Activated gamma-delta T cell treated with Interleukin-2 at 50 U/mL for 16 hours (primary cell): ENCODE measurements at regions not wholly inside any gene's neighbourhood (a gene's known extent, or its start where the extent isn't known, plus 50 kb on each side); places are given as distances from the start of the nearest gene placed in this dataset.
"Not testable (repeated sequence)": the region's sequence is repeated elsewhere in the genome, so short reads cannot be mapped to it uniquely, and the experiment has no call there.

Source experiments
- DNase-seq: peaks from one replicate; pipeline ENCODE4 v3.0.0-alpha.2; 2020

DNA sequence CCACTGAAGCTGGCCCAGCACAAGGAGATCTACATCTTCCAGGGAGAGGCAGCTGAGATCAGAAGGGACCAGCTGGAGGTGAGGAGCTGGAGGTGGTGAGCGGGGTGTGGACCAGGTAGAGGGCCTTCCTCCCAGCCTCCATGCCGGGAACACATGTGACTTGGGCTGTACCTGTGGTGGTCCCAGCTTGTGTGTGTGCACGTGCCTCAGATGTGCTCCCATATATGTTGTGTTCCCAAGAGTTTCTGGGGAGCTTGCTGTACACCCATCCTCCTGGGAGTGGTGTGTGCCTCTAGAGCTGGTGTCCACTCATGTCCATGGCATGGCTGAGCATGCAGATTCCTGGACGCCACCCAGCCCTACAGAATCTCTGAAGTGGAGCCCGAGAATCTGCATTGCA is 183.7 kb upstream of the AKAP13 start:
- DNase-seq = not testable (repeated sequence)

DNA sequence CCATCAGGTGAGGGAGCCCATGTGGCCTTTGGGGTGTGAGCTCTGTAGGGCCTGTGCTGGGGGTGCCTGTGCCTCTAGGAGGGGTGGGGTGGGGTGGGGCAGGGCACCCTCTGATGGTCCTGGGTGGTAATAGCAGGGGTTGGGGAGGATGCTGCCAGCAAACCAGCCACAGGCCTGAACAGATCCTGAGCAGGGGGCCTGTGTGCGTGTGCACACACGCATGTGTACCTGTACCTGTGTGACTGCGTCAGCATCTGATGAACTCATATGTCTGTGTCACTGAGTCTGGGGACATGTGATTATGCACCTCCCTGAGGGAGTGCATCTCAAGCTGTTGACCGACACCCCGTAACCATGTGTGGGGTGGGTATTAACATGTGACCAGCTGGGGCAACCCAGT is 182.8 kb upstream of the AKAP13 start:
- not testable (repeated sequence) for DNase-seq

DNA sequence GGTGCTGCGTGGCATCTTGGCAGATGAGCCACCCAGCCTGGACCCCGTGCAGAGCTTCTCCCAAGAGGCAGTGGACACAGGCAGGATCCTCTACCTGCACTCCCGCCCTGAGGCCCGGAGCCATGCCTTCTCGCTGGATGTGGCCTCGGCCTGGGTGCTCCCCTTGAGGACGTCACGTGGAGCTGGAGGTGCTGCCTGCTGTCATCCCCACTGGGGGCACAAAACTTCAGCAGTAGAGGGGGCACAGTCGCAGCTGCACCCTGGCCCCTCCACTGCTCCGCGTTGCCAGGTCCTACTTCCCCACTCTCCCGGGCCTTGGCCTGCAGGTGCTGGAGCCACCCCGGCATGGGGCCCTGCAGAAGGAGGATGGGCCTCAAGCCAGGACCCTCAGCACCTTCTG is 182.0 kb upstream of the AKAP13 start:
- DNase-seq = not testable (repeated sequence)

DNA sequence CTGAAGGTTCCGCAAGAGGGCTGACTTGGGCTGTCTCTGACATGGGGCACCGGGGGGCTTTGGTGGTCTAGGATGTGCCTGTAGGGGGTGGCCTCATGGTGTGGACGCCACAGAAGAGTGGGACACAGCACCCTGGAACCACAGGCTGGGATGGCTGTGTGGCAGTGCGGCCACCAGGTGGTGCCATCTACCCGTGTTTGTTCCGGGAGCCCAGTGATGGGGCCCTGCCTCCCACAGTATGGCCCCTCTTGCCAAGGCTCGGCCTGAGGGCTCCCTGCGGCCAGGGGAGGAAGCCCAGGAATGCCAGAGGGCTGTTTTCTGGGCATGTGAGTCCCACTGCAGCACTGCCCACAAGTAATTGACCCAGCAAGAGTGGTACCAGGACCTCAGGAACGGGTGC is 180.2 kb upstream of the AKAP13 start:
- not testable (repeated sequence) for DNase-seq

DNA sequence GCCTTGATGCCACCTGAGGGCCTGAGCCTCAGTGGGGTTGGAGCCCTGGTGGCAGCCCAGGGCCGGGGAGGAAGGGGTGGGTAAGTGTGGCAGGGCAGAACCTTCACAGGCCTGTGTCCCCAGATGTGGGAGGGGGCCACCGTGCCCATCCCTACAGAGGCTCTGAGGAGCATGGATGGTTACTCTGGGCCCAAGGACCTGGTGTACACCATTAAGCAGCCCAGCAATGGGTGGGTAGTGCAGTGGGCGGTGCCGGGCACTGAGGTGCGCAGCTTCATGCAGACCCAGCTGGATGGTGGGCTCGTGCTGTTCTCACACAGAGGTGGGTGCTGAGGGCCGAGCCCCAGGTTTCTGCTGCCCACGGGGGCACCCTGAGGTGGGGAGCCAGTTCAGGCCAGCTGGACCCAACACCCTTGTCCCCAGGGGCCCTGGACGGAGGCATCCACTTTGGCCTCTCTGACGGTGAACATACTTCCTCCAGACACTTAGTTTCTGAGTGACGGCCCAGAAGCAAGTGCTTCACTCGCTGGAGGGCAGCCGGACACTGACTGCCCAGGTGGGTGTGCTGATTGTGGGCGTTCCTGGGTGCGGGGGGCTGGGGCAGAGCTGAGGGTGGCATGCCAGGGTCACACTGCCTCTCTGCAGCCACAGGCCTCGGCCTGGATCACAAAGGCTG is 179.1 kb upstream of the AKAP13 start:
- not testable (repeated sequence) for DNase-seq

DNA sequence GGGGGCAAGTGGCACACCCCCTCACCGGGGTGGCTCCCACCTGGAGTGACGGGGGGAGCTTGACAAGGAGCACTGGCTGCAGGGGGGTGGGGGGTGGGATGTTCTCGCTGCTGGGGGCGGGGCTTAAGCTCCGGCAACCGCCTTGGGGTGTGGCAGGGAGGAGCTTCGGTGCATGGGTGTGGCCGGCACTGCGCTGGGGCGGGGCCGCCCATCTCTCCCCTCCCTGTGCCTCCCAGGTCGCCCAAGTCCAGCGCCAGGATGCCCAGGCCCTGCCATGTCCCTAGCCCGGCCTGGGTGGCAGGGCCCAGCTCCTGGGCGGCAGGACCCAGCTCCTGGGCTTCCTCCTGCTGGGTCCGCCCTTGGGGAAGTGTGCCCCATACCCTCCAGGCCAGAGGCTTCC is 175.9 kb upstream of the AKAP13 start:
- DNase-seq = not testable (repeated sequence)

DNA sequence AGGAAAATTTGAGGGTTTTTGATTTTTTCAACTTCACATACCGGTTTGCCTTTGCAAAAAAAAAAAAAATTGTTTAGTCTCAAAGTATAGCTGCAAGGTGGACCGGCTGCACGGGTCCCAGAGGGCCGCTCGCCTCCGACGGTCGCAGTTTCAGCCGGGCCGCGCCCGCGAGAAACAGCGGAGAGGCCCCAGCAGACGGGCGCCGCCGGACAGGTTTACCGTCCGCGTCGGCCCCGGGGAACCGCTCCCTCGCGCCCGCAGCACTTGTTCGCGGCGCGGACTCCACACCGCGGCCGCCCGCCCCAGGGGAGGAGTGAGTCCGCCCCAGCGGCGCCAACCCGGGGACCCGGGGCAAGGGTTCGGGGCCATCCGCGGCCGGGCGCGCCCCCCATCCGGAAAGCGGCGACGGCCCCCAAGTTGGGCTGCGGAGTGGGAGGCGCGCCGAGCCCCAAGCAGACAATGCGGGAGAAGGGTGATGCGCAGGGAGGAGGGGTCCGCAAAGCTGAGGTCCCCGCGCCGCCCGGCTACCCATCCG is 146.5 kb upstream of the AKAP13 start:
- DNase-seq = not testable (repeated sequence)

DNA sequence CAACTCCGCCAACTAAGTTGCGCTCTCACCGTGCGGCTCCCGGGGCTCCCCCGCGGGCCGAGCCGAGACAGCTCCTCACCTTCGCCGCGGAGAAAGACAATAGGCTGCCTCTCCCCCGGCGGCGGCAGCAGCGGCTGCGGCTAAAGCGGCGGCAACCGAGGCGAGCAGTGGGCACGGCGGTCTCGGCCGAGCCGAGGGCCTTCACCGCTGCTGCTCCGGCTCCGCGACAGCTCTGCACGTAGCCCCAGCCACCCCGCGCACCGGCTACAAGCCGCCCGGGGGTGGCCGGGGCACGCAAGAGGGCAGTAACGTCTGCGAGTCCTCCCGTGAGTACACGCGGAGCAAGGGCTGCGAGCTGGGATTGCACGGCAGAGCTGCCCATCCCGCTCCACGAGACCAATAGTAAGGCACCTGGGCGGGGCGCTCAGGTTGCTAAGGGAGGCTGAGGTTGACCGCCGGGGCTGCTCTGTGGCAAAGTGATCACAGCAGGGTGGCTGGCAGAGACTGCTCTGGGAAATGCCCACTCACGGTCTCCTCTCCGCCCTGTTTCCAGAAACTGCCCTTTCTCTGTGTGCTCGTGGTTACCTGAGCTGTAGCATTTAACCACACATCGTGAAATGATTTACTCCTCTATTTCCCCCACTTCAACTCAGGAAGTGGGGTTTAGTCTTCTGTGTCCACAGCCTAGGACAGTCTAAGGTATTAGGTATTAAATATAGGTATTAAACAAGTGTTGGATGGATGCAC is 145.8 kb upstream of the AKAP13 start:
- DNase-seq = not testable (repeated sequence)

DNA sequence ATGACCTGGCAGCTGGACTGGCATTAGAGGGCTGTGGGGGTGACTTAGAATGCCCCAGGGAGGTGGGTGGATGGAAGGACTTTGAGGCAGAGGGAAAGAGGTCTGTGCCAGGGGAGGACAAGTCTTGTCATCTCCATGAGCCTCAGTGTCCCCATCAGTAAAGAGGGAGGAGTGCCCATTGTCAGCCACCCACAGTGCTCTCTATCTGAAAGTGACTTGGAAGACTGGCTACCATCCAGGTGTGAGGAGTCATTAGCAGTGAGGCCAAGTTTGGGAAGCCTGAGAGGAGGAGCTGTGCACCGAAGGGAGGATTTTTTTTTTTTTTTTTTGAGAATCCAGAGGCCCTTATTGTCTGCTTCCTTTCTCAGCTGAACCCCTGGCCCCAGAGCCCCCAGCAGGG is 136.3 kb upstream of the AKAP13 start:
- not testable (repeated sequence) for DNase-seq

DNA sequence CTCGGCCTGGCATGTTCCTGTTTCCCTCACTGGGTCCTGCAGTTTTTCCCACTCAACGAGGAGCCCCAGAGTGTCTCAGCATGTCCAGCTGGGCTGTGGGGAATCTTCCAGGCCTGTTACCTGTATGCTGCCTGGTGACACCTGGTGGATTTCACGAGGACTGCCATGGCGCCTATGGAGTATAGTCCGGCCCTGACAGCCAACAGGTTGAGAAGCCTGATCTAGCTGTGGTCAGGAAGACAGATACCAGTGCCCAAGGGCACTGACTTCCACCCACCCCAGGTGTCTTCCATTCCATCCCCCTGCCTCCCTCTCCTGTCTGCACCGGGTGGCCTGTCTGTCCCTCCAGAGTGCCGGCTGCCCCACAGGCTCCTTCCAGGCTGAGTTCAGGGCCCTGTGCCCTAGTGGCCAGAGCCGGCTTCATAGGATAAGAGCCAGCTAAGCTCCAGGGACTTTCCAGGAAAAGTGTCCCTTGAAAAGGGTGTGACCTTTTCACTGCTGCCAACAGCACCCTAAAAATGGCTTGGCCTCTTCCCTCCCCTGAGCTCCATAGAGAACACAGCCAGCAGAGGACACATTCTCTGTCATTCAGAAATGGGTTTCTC is 129.4 kb upstream of the AKAP13 start:
- DNase-seq = not testable (repeated sequence)

DNA sequence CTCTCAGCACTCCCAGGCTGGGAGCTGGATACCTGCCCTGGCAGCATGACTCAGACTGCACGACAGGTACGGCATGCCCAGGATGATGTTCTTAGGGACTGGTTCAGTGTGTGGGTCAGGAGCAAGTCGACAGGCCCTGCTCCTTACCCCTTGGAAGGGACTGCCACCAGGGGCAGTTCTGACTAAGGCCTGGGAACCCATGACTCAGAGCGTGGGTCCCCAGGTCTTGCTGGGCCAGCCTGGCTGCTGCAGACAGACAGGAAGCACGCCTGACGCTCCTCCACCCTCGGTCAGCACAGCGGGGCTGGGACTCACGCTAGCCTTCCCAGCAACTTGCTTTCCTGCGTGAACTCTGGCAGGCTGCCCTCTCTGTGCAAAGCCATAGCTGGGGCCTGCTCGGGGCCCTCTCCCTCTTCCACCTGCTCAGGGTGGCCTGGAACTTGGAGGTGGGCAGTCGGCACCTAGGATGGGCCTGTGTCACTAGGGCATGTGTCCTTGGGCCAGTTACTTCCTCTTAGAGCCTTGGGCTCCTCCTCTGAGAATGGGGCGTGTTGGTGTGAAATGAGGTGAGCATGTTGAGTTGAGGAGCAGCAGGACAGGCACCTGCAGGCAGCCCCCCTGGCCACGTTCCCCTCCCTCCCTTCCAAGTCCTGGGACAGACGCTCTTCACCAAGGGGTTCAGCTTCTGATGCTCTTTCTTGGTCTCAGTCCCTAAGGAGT is 127.0 kb upstream of the AKAP13 start:
- DNase-seq = not testable (repeated sequence)

DNA sequence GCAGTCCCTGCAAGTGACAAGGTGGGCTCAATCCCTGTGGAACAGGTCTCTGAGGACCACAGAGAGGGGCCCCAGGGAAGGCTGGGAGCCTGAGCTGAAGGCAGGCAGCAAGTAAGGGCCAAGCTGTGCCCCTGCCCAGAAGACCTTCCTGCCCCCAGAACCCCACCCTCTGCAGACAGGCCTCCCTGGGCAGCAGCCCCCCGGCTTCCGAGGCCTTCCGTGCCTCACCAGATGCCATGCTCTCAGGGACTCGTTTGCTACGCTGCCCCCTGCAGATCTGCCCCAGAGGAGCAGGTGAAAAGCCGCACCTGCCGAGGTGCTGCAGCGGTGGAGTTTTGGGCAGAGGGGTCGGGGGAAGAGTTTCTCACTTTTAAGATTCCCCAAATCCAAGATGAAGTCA is 125.4 kb upstream of the AKAP13 start:
- not testable (repeated sequence) for DNase-seq

DNA sequence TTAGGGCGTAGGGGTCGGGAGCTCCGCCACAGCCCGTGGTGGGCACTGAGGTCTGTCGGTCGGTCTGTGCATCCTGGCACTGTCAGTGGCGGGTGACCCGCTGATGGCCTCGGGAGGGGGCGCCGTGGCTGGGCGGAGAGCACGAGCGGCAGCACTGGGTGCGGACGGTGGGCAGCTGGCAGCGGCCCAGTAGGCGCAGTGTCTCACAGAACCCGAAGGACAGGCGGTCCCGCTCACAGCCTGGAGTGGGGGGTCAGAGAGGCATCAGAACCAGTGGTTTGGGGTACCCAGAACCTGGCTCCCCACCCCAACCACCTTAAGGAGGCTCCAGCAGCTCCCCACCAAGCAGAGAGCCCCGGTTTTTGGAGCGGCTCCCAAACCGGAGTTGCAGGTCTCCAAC is 124.9 kb upstream of the AKAP13 start:
- not testable (repeated sequence) for DNase-seq

DNA sequence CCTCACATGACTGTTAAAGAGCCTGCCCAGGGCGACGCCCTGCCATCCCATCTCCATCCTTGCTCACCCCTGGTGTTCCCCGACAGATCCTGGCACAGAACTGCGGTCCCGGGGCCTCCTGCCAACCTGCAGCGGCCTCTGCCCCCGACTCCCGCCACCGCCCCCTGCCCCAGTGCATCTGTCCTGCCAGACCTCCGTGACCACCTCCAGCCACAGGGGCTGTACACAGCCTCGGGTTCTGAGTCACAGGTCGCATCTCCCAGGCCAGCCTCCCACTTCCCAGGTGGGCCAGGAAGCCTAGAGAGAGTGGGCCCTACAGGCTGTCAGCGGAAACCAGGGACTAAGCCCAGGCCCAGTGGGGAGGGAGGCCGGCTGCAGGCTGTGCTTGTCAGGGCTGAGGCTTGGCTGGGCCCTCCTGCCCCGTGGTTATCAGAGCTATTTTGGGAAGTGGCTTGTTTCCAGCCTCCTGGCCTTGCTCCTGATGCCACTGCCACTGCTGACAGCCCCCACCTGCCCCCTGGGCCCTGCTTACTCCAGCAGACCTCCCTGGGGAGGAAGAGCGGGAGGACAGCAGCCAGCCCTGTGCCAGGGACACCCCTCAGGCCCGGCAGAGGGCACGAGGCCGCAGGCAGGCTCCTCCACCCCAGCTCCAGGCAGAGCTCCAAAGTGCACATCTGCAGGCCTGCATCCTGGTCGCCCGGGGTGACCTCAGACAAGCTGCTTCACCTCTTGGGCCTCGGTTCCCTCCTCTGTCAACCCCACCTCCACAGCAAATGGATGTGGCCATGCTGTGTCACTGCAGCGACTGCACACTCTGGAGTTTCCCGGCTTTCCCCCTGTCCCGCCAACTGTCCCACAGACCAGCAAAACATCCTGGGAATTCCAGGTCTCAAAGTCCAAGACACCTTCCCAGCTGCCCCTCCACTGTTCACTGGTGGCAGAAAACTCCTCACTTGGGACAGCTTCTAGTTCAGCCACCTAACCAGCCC is 124.1 kb upstream of the AKAP13 start:
- DNase-seq = not testable (repeated sequence)

DNA sequence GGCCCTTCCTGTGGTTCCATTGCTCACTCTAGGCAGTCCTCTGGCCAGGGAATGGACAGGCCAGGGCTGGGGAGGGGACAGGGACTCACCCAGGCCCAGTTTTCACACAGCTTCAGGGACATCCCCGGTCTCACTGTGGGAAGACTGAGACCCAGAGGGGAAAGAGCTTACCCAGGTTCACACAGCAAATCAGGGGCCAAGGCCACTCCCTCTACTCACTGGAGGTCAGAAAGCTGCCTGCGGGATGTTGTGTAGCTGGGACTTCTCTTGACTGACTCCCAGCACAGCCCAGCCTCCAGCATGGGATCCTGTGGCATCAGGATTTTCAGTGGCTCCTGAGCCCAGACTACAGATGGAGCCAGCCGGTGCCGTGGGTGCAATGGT is 122.3 kb upstream of the AKAP13 start:
- DNase-seq = not testable (repeated sequence)

DNA sequence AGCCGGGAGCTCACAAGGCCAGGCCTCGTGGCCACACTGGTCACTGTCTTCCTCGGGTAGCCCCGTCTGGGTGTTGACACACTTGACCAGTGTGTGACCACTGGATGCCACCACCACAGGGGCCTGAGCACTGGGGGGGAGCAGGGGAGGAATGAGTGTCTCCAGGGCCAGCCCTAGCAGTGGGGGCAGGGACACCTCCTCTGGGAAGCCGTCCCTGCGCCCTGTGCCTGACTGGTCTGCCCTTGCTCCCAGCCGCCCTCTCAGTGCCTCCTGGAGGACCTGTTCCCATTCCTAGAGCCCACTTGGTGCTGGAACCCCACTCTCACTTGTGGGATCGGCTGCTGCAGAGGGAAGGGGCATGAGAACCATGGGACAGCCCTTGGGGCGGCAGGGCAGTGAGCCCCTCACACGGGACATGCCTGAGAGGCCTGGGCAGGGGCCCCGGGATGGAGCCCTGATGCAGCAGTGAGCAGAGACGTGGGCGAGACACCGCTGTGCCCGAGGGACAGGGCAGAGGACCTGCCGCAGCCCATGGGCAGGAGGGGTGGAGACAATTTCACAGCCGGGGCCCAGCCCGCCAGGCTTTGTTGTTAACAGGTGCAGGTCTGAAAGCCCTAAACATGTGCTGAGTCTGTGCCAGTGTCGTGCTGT is 121.7 kb upstream of the AKAP13 start:
- not testable (repeated sequence) for DNase-seq

DNA sequence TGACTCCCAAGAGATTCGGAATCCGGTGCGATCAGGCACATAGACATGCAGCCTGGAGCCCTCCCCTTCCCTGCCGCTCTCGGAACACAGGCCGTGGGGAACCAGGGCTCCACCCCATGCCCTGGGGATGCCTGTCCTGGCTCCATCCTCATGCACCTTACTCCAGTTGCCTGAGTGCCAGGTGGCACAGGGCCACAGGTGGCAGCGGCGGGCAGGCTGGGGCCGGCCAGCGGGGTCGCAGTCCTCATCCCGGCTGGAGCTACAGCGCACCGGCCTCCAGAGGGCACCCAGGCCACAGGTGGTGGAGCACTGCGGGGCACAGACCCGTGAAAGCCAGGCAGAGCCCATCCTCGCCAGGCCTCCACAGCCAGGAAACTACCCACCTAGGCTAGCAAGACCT is 119.9 kb upstream of the AKAP13 start:
- not testable (repeated sequence) for DNase-seq

DNA sequence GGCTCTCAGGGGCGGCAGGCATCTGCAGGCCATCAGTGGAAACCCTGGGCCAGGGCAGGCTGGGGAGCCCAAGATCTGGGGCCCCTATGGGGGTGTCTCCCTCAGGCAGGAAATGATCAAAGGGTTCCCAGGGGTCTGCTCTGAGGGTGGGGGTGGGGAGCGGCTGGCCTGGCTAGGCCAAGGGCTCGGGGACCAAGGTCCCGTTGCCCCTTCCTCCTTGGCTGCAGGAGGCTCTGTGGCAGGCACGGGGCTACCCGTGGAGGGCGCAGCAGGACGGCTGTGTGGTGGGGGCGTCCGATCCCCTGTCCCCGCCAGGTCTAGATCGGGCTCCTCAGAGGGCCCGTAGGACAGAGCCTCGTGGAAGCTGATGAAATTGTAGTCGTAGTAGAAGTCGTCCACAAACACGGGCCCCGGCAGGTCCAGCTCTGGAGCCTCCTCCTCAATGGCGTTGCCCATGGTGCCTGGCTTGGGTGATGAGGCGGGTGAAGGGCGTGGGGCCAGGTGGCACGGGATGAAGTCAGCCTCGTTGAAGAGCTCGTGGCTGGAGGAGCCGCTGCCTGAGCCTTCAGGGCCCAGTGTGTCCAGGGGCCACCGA is 117.8 kb upstream of the AKAP13 start:
- DNase-seq = not testable (repeated sequence)

DNA sequence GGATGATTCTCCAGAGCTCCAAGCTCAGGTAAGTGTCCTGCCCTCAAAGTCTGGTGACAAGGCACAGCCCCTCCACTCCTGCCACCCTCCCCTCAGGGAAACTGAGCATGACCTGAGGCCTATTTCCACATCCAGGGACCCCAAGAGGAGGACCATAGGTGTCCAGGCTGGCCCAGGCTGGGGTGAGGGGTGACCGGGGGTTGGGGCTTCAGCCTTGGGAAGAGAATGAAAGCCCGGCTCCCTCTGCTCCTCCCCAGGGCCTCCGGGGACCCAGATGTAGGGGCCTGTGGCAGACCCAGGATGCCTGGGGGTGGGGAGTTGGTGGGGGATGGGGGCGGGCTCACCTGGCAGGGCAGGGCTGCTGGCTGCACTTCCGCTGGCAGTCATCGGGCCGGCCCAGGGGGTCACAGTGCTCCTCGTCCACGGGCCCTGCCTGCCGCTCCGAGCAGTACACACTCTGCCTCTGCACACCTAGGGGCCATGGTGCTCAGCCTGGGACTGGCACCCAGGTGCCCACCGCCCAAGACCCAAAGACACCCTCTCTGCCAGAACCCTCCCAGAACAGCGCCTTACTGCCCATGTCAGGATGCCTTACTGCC is 116.5 kb upstream of the AKAP13 start:
- DNase-seq = not testable (repeated sequence)

DNA sequence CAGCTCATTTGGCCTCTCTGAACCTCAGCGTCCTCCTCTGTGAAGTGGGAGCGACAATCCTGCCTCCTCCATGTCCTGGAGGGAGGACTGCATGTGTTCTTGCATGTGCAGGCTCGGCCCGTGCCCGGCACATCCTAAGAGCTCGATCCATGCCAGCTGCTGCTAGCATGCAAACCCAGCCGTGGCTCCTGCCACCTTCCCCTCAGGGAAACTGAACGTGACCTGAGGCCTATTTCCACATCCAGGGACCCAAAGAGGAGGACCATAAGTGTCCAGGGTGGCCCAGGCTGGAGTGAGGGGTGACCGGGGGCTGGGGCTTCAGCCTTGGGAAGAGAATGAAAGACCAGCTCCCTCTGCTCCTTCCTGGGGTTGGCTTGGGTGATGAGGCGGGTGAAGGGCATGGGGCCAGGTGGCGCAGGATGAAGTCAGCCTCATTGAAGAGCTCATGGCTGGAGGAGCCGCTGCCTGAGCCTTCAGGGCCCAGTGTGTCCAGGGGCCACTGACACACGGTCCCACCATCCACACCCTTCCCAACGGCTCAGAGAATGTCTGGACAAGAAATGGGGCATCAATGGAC is 115.7 kb upstream of the AKAP13 start:
- DNase-seq = not testable (repeated sequence)
